NCI-H82 (cell line): ENCODE measurements at regions not wholly inside any gene's neighbourhood (a gene's known extent, or its start where the extent isn't known, plus 50 kb on each side); places are given as distances from the start of the nearest gene placed in this dataset.

ENCODE experiments used
- DNase-seq: peaks from one replicate; lab custom pipeline; 2025; lab: John Stamatoyannopoulos, UW

- DNase-seq: no peak
Observed at GRCh38 chr11:15699978-15700377, 585.3 kb downstream of the INSC start.

GRCh38 chr11:15700456-15700855 is 585.7 kb downstream of the INSC start:
- DNase-seq: no peak

- no peak for DNase-seq
Observed at GRCh38 chr11:15704064-15704463, 589.3 kb downstream of the INSC start.

GRCh38 chr11:15704556-15704955 is 589.8 kb downstream of the INSC start:
- DNase-seq: no peak

GRCh38 chr11:15705891-15706290 is 591.2 kb downstream of the INSC start:
- DNase-seq: no peak

- no peak for DNase-seq
Observed at GRCh38 chr11:15707194-15707593, 592.5 kb downstream of the INSC start.

- DNase-seq: peak; percentile 2
Observed at GRCh38 chr11:15707971-15708370, 593.2 kb downstream of the INSC start.

- DNase-seq: no peak
Observed at GRCh38 chr11:15710580-15711275, 596.0 kb downstream of the INSC start.

- DNase-seq: no peak
Observed at GRCh38 chr11:15711311-15711710, 596.6 kb downstream of the INSC start.

- DNase-seq: no peak
Observed at GRCh38 chr11:15714641-15715399, 600.1 kb downstream of the INSC start.

GRCh38 chr11:15716550-15716949 is 601.8 kb downstream of the INSC start:
- no peak for DNase-seq

GRCh38 chr11:15720460-15720859 is 605.7 kb downstream of the INSC start:
- peak; percentile 7 for DNase-seq

GRCh38 chr11:15723966-15724365 is 609.2 kb downstream of the INSC start:
- no peak for DNase-seq

- DNase-seq: no peak
Observed at GRCh38 chr11:15724601-15725000, 609.9 kb downstream of the INSC start.

- DNase-seq: no peak
Observed at GRCh38 chr11:15725246-15725645, 610.5 kb downstream of the INSC start.

GRCh38 chr11:15726221-15726746 is 611.6 kb downstream of the INSC start:
- DNase-seq: no peak

- no peak for DNase-seq
Observed at GRCh38 chr11:15726893-15727519, 612.3 kb downstream of the INSC start.

- no peak for DNase-seq
Observed at GRCh38 chr11:15727520-15727914, 612.8 kb downstream of the INSC start.

- no peak for DNase-seq
Observed at GRCh38 chr11:15728207-15728606, 613.5 kb downstream of the INSC start.

GRCh38 chr11:15730263-15730994 is 615.7 kb downstream of the INSC start:
- DNase-seq: no peak

- no peak for DNase-seq
Observed at GRCh38 chr11:15730995-15731385, 616.3 kb downstream of the INSC start.

- DNase-seq: no peak
Observed at GRCh38 chr11:15735706-15736105, 620.6 kb downstream of the SOX6 start.
